Activated effector memory CD4-positive, alpha-beta T cell treated with anti-CD3 and anti-CD28 coated beads, Interleukin-2, amount 50 U/mL, for 16 hours (primary cell): ENCODE measurements at regions not wholly inside any gene's neighbourhood (a gene's known extent, or its start where the extent isn't known, plus 50 kb on each side); places are given as distances from the start of the nearest gene placed in this dataset.
"Not testable (repeated sequence)": the region's sequence is repeated elsewhere in the genome, so short reads cannot be mapped to it uniquely, and the experiment has no call there.

Source experiments
- DNase-seq: peaks from one replicate; pipeline ENCODE4 v3.0.0-alpha.2; 2020

- DNase-seq = no peak
Observed at GRCh38 chr10:84863675-84864074, 535.3 kb downstream of the CCSER2 start.

GRCh38 chr10:84876116-84876999 lies 548.0 kb downstream of the CCSER2 start:
- no peak for DNase-seq

- no peak for DNase-seq
Observed at GRCh38 chr10:84879991-84880390, 551.6 kb downstream of the CCSER2 start.

DNA sequence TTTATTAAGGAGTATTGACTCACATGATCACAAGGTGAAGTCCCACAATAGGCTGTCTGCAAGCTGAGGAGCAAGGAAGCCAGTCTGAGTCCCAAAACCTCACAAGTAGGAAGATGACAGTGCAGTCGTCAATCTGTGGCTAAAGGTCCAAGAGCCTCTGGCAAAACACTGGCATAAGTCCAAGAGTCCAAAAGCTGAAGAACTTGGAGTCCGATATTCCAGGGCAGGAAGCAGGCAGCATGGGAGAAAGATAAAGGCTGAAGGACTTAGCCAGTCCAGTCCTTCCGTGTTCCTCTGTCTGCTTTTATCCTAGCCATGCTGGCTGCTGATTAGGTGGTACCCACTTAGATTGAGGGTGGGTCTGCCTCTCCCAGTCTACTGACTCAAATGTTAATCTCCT lies 553.3 kb downstream of the CCSER2 start:
- DNase-seq = not testable (repeated sequence)

DNA sequence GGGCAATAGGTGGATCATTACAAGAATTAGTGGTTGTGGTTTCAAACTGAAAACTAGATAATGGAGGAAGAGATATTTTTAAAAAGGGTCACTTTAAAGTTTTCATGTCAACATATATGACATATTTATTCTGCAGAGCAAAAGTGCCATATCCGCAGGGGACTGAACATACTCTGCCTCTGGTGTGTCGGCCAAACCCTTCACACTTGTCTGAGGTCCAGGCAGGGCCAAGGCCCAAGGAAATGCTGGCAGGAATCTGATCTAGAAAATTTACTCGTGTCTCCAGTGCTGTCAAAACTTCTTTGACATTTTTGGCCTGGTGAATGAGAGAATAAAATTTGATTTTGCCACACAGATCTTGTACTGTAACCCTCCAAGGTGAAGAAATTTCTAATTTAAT lies 562.3 kb downstream of the CCSER2 start:
- no peak for DNase-seq

- DNase-seq = no peak
Observed at GRCh38 chr10:84891631-84892030, 563.2 kb downstream of the CCSER2 start.

GRCh38 chr10:84895541-84895940 lies 567.2 kb downstream of the CCSER2 start:
- no peak for DNase-seq

DNA sequence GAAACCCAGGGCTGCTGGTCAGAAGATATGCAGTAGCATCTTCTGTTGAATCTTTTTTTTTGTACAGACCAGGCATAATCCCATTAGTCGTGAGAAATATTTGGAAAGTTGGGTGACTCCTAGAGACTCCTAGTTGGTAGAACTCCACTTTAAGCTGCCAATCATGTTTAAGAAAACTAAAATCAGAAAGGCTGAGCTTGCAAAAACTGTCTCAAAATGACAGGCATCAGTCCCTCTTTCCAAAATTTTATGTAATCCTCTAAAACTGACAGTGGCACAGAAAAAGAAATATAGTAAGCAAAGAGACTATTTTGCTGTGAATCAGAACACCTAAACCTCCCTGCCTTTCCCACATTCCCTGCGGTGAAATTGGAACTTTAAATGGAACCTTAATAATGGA lies 568.5 kb downstream of the CCSER2 start:
- DNase-seq = no peak

DNA sequence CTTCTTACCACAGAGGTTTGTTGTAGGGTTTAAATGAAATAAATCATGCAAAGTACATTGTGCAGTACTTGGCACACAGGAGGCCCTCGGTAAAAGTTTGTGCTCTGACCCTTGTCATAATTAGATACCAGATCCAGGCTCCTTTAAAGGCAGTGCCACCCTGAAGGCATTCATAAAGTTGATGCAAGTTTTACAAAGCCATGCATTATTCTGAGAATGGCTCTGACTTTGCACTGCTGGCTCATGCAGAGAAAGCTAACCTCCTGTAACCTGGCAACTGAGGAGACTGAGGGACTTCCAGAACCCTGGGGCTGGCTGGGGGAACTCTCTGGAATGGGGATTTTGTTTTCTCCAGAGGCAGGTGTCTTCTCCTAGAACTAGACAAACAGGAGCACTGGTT lies 570.9 kb downstream of the CCSER2 start:
- DNase-seq = no peak

- no peak for DNase-seq
Observed at GRCh38 chr10:84900141-84900540, 571.8 kb downstream of the CCSER2 start.

DNA sequence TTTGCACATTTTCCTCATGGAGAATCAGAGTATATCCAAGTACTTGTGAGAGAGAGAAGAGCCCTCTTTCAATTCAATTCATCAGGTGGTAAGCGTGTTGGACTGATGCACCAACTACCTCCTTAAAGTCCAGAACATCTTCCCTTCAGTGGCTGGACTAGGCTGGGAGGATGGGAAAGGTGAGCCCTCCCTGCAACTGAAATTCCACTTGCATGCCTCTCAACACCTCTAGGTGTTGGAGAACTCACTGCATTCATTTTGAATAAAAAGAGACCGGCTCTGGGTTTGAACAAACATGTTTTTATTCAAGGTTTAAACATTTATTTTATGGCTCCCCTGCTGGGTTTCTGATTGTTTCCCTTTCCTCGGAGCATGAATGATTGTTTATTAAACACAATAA lies 573.5 kb downstream of the CCSER2 start:
- no peak for DNase-seq

DNA sequence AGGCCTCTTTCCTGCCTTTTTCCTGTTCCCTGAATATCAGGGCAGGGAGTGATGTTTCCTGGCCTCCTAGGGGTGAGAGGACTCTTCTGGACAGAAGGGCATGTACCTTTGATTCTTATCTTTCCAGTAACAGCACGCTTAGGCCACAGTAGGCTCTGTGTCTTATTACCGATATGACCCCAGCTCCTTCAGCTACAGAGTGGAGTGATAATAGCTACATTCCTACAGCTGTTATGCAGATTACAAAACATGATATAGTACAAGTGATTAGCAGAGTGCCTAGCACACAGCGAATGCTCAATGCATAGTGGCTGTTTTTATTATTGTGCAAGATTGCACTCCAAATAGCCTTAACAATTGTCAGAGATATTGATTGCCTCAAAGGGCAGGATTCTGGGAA lies 574.2 kb downstream of the CCSER2 start:
- DNase-seq = no peak

DNA sequence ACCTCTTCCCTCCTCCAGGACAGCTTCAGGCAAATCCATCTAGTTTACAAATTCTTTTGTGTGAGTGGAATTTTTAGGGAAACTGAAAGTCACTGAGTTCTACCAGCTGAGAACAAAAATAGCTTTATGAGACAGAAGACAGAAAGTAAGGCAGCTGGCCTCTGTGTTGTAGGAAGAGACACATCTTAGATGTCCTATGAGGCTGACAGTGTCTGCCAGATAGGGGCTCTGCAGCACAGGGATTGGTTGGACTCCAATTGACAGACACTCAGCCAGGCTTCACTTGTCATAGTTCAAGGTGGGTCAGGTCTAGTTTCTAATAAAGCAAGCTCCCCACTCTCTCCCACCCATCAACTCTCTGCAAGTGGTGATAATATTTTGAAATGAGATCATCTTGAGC lies 574.9 kb downstream of the CCSER2 start:
- DNase-seq = no peak

DNA sequence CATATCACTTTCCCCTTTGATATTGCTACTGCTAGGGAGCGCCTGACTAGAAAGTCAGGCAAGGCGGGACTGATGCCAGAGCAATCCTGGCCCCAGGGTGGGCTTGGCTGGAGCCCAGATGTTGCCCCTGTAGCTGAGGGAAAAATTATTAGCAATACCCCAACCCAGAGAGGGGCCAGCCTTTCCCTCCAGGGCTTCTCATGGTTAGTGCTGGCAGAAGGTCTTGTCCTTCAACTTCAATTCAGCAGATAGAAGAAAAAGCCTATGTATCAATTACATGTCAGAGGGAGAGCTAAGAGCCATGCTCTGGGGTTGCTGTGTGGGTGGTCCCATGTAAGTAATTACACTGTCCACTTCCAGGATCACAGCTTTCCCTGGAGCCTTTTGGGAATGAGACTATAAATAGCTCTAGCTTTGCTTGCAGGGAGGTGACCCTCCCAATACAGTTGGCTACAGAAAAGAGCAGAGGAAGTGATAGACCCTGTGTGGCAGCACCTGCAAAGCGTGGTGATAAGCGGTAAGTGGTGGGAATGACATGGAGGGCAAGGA lies 579.1 kb downstream of the CCSER2 start:
- DNase-seq = no peak

GRCh38 chr10:84908491-84908890 lies 580.1 kb downstream of the CCSER2 start:
- no peak for DNase-seq

DNA sequence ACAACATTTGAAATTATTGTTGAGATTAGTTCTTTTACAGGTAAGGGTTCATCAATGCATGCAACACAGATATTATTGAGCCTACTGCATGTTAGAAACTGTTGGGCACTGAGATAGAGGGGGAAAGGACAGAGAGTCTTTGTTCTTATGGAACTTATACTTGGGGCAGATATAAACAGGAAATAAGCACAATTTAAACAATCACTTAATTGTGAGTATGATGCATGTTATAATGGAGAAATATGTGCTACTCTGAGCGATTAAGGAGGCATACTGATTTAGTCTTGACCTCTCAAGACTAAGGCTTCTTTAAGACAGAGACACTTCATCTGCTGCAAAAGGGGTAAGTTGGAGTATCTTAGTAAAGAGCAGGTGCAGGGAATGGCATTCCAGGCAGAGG lies 593.3 kb downstream of the CCSER2 start:
- DNase-seq = no peak

DNA sequence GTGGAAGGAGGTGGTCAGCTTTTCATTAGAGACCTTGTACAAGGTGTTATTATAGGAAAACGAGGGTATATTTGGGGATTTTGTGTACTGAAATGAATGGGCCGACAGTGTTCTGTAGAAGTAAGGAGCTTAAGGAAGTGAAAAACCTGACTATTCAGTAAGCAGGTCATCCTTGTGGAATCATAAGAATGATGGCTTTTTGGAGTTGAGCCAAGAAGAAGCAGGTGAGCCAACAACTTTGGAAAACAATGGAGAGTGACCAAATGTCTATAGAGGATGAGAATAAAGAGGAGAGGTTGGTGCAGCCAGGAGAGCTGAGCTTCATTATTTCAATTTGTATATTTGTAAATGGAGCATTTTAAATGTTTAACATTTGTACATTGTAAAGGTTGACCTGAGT lies 595.7 kb downstream of the CCSER2 start:
- DNase-seq = no peak

- no peak for DNase-seq
Observed at GRCh38 chr10:84925495-84925894, 597.1 kb downstream of the CCSER2 start.

DNA sequence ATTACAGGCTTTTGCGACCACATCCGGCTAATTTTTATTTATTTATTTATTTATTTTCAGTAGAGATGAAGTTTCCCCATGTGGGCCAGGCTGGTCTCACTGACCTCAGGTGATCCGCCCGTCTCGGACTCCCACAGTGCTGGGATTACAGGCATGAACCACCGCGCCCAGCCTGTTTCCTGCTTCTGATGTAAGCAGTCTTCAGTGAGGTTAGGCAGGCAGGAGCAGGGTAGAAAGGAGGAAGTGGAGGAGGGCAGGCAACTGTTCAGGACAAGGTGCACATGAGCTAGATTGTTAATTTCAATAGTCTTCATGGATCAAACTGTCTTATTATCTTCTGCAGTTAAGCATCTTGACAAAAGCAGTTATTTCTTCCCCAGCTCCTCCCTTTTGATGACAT lies 605.0 kb downstream of the CCSER2 start:
- no peak for DNase-seq

GRCh38 chr10:84935772-84936171 lies 607.4 kb downstream of the CCSER2 start:
- no peak for DNase-seq

- DNase-seq = no peak
Observed at GRCh38 chr10:84938117-84938905, 609.9 kb downstream of the CCSER2 start.

DNA sequence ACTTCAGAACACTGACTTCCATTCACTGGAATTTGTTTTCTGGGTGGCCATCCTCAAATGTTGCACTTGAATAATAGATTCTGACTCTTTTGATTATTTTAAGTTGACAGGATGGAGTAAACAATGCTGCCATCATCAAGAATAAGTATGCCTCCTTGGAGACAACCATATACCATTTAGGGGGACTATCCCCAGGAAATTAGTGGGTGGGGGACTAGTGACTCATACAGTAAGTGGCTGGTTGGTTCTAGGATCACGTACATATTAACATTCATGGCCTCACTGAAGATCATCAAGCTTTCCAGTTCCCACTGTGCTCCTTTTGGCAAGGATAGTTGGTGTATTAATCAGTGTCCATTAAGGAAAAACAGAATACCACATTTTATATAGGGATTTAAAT lies 615.2 kb downstream of the CCSER2 start:
- no peak for DNase-seq

- no peak for DNase-seq
Observed at GRCh38 chr10:84944187-84944586, 615.8 kb downstream of the CCSER2 start.

- DNase-seq = no peak
Observed at GRCh38 chr10:84945791-84946190, 617.4 kb downstream of the CCSER2 start.
